ENCODE measurements at regions not wholly inside any gene's neighbourhood (a gene's known extent, or its start where the extent isn't known, plus 50 kb on each side); places are given as distances from the start of the nearest gene placed in this dataset.

- Mint-ChIP-seq H3K27me3 (no peaks in the 10 kb centered on the region), H3K4me3 (no peak overlapping the region), H3K9me3 (peaks cover 0 to 5% (median 2%) of the 10 kb centered on the region in 7 donors), H3K27ac (no peak overlapping the region), H3K36me3 (no peaks in the 10 kb centered on the region), H3K4me1 (no peaks in the 10 kb centered on the region)
- ATAC-seq (ENCODE audit: low read depth in 2 of 2) (no peak), DNase-seq (no peak)
Measured at GRCh38 chr4:177220376-177220775, 89.3 kb upstream of the NEIL3 start.

GRCh38 chr4:177222781-177223180, 86.9 kb upstream of the NEIL3 start:
- Mint-ChIP-seq H3K9me3 (peaks cover 0 to 5% (median 0%) of the 10 kb centered on the region in 7 donors), H3K27me3 (no peaks in the 10 kb centered on the region), H3K27ac (no peak overlapping the region), H3K4me3 (no peak overlapping the region), H3K4me1 (no peaks in the 10 kb centered on the region), H3K36me3 (peaks cover 0 to 4% of the 10 kb centered on the region in 2 donors)
- no peak for ATAC-seq (ENCODE audit: low read depth in 2 of 2)
- DNase-seq: no peak

- no peak for DNase-seq
- peaks cover 0 to 4% (median 0%) of the 10 kb centered on the region in 7 donors for H3K9me3 Mint-ChIP-seq
- ATAC-seq (ENCODE audit: low read depth in 2 of 2): no peak
- no peak overlapping the region for H3K27ac Mint-ChIP-seq
- no peaks in the 10 kb centered on the region for H3K27me3 Mint-ChIP-seq
- H3K4me3 Mint-ChIP-seq: no peak overlapping the region
- peaks cover 0 to 4% of the 10 kb centered on the region in 2 donors for H3K36me3 Mint-ChIP-seq
- no peaks in the 10 kb centered on the region for H3K4me1 Mint-ChIP-seq
Measured at GRCh38 chr4:177225605-177226004, 84.1 kb upstream of the NEIL3 start.

- Mint-ChIP-seq H3K9me3 (peaks cover 0 to 4% (median 0%) of the 10 kb centered on the region in 7 donors), H3K27me3 (no peaks in the 10 kb centered on the region), H3K27ac (no peak overlapping the region), H3K36me3 (peaks cover 0 to 4% of the 10 kb centered on the region in 2 donors), H3K4me3 (no peak overlapping the region), H3K4me1 (no peaks in the 10 kb centered on the region)
- DNase-seq (no peak), ATAC-seq (ENCODE audit: low read depth in 2 of 2) (no peak)
Measured at GRCh38 chr4:177227636-177228035, 82.0 kb upstream of the NEIL3 start.

GRCh38 chr4:177228599-177228998, 81.1 kb upstream of the NEIL3 start:
- Mint-ChIP-seq H3K4me1 (no peaks in the 10 kb centered on the region), H3K27ac (no peak overlapping the region), H3K36me3 (peaks cover 0 to 4% of the 10 kb centered on the region in 2 donors), H3K4me3 (no peak overlapping the region), H3K9me3 (peaks cover 0 to 4% (median 0%) of the 10 kb centered on the region in 7 donors), H3K27me3 (no peaks in the 10 kb centered on the region)
- ATAC-seq (ENCODE audit: low read depth in 2 of 2): no peak
- DNase-seq: no peak

- Mint-ChIP-seq H3K27me3 (no peaks in the 10 kb centered on the region), H3K9me3 (peaks cover 0 to 4% (median 0%) of the 10 kb centered on the region in 7 donors), H3K27ac (no peak overlapping the region), H3K4me1 (no peaks in the 10 kb centered on the region), H3K36me3 (peaks cover 0 to 4% of the 10 kb centered on the region in 2 donors), H3K4me3 (peak overlapping the region in 2 of 8 donors; percentile 3 to 26)
- DNase-seq (no peak), ATAC-seq (ENCODE audit: low read depth in 2 of 2) (no peak)
Measured at GRCh38 chr4:177229331-177229730, 80.3 kb upstream of the NEIL3 start.

- Mint-ChIP-seq H3K27me3 (no peaks in the 10 kb centered on the region), H3K27ac (no peak overlapping the region), H3K4me3 (no peak overlapping the region), H3K4me1 (no peaks in the 10 kb centered on the region), H3K36me3 (no peaks in the 10 kb centered on the region), H3K9me3 (no peaks in the 10 kb centered on the region)
- no peak for DNase-seq
- no peak for ATAC-seq (ENCODE audit: low read depth in 2 of 2)
Measured at GRCh38 chr4:177232473-177232872, 77.2 kb upstream of the NEIL3 start.

- Mint-ChIP-seq H3K4me3 (no peak overlapping the region), H3K27ac (no peak overlapping the region), H3K4me1 (no peaks in the 10 kb centered on the region), H3K36me3 (no peaks in the 10 kb centered on the region), H3K9me3 (no peaks in the 10 kb centered on the region), H3K27me3 (no peaks in the 10 kb centered on the region)
- DNase-seq: no peak
- no peak for ATAC-seq (ENCODE audit: low read depth in 2 of 2)
Measured at GRCh38 chr4:177235026-177235425, 74.6 kb upstream of the NEIL3 start.

- Mint-ChIP-seq H3K9me3 (no peaks in the 10 kb centered on the region), H3K27me3 (no peaks in the 10 kb centered on the region), H3K27ac (no peak overlapping the region), H3K4me3 (no peak overlapping the region), H3K4me1 (no peaks in the 10 kb centered on the region), H3K36me3 (no peaks in the 10 kb centered on the region)
- ATAC-seq (ENCODE audit: low read depth in 2 of 2) (no peak), DNase-seq (no peak)
Measured at GRCh38 chr4:177236886-177237285, 72.8 kb upstream of the NEIL3 start.

- Mint-ChIP-seq H3K4me3 (no peak overlapping the region), H3K36me3 (no peaks in the 10 kb centered on the region), H3K27ac (no peak overlapping the region), H3K9me3 (no peaks in the 10 kb centered on the region), H3K27me3 (peaks cover 0 to under 1% (median 0%) of the 10 kb centered on the region in 3 donors), H3K4me1 (no peaks in the 10 kb centered on the region)
- DNase-seq (no peak), ATAC-seq (ENCODE audit: low read depth in 2 of 2) (no peak)
Measured at GRCh38 chr4:177237291-177237690, 72.4 kb upstream of the NEIL3 start.

- no peak for DNase-seq
- H3K9me3 Mint-ChIP-seq: no peaks in the 10 kb centered on the region
- no peak overlapping the region for H3K4me3 Mint-ChIP-seq
- no peak for ATAC-seq (ENCODE audit: low read depth in 2 of 2)
- no peaks in the 10 kb centered on the region for H3K4me1 Mint-ChIP-seq
- no peaks in the 10 kb centered on the region for H3K36me3 Mint-ChIP-seq
- no peak overlapping the region for H3K27ac Mint-ChIP-seq
- H3K27me3 Mint-ChIP-seq: peaks cover 0 to 4% (median 0%) of the 10 kb centered on the region in 3 donors
Measured at GRCh38 chr4:177239477-177239876, 70.2 kb upstream of the NEIL3 start.

- Mint-ChIP-seq H3K27me3 (peaks cover 0 to 4% (median 0%) of the 10 kb centered on the region in 3 donors), H3K4me1 (no peaks in the 10 kb centered on the region), H3K36me3 (no peaks in the 10 kb centered on the region), H3K27ac (no peak overlapping the region), H3K4me3 (no peak overlapping the region), H3K9me3 (no peaks in the 10 kb centered on the region)
- no peak for ATAC-seq (ENCODE audit: low read depth in 2 of 2)
- DNase-seq: no peak
Measured at GRCh38 chr4:177239878-177240277, 69.8 kb upstream of the NEIL3 start.

- Mint-ChIP-seq H3K36me3 (no peaks in the 10 kb centered on the region), H3K4me3 (no peak overlapping the region), H3K27me3 (peaks cover 0 to 4% (median 0%) of the 10 kb centered on the region in 3 donors), H3K9me3 (no peaks in the 10 kb centered on the region), H3K27ac (no peak overlapping the region), H3K4me1 (no peaks in the 10 kb centered on the region)
- DNase-seq (no peak), ATAC-seq (ENCODE audit: low read depth in 2 of 2) (no peak)
Measured at GRCh38 chr4:177242651-177243286, 66.9 kb upstream of the NEIL3 start.

GRCh38 chr4:177246641-177247584, 62.8 kb upstream of the NEIL3 start:
- no peaks in the 10 kb centered on the region for H3K36me3 Mint-ChIP-seq
- H3K9me3 Mint-ChIP-seq: no peaks in the 10 kb centered on the region
- H3K27me3 Mint-ChIP-seq: peaks cover 18 to 21% (median 20%) of the 10 kb centered on the region in 3 donors
- ATAC-seq (ENCODE audit: low read depth in 2 of 2) (no peak), DNase-seq (no peak)
- H3K4me3 Mint-ChIP-seq: no peak overlapping the region
- H3K4me1 Mint-ChIP-seq: peaks cover 0 to 6% (median 0%) of the 10 kb centered on the region in 3 donors
- H3K27ac Mint-ChIP-seq: no peak overlapping the region
